HG03103 (cell line): ENCODE measurements at regions not wholly inside any gene's neighbourhood (a gene's known extent, or its start where the extent isn't known, plus 50 kb on each side); places are given as distances from the start of the nearest gene placed in this dataset.
"Not testable (repeated sequence)": the region's sequence is repeated elsewhere in the genome, so short reads cannot be mapped to it uniquely, and the experiment has no call there.

Experiments used
- ATAC-seq: cut with Tn5 transposase; IDR thresholded peaks from one replicate; pipeline ENCODE4 v1.9.1; 2021; ENCODE audit warnings: low read depth; ENCODE audit not compliant: unreplicated experiment

- ATAC-seq = no peak
Measured at GRCh38 chr1:164343189-164343588, 215.8 kb upstream of the PBX1 start.

- ATAC-seq = no peak
Measured at GRCh38 chr1:164347980-164348379, 211.0 kb upstream of the PBX1 start.

- no peak for ATAC-seq
Measured at GRCh38 chr1:164356511-164356910, 202.5 kb upstream of the PBX1 start.

GRCh38 chr1:164360265-164360664, 198.7 kb upstream of the PBX1 start:
- no peak for ATAC-seq

- ATAC-seq = no peak
Measured at GRCh38 chr1:164361927-164362326, 197.1 kb upstream of the PBX1 start.

- no peak for ATAC-seq
Measured at GRCh38 chr1:164363980-164364379, 195.0 kb upstream of the PBX1 start.

GRCh38 chr1:164366014-164366413, 193.0 kb upstream of the PBX1 start:
- ATAC-seq = no peak

- no peak for ATAC-seq
Measured at GRCh38 chr1:164369698-164370365, 189.2 kb upstream of the PBX1 start.

GRCh38 chr1:164380893-164381292, 178.1 kb upstream of the PBX1 start:
- ATAC-seq = no peak

- ATAC-seq = no peak
Measured at GRCh38 chr1:164382384-164382783, 176.6 kb upstream of the PBX1 start.

- no peak for ATAC-seq
Measured at GRCh38 chr1:164384262-164384661, 174.7 kb upstream of the PBX1 start.

GRCh38 chr1:164417016-164417704, 141.8 kb upstream of the PBX1 start:
- no peak for ATAC-seq

- no peak for ATAC-seq
Measured at GRCh38 chr1:164423136-164423535, 135.8 kb upstream of the PBX1 start.

GRCh38 chr1:164433141-164433817, 125.7 kb upstream of the PBX1 start:
- no peak for ATAC-seq

- ATAC-seq = no peak
Measured at GRCh38 chr1:164433818-164434170, 125.2 kb upstream of the PBX1 start.

- no peak for ATAC-seq
Measured at GRCh38 chr1:164440232-164440631, 118.8 kb upstream of the PBX1 start.

GRCh38 chr1:164443166-164443565, 115.8 kb upstream of the PBX1 start:
- no peak for ATAC-seq

- no peak for ATAC-seq
Measured at GRCh38 chr1:164443836-164444235, 115.1 kb upstream of the PBX1 start.

GRCh38 chr1:164446020-164446419, 113.0 kb upstream of the PBX1 start:
- no peak for ATAC-seq

GRCh38 chr1:164452549-164452948, 106.4 kb upstream of the PBX1 start:
- no peak for ATAC-seq

- ATAC-seq = no peak
Measured at GRCh38 chr1:164456272-164456671, 102.7 kb upstream of the PBX1 start.

- not testable (repeated sequence) for ATAC-seq
Measured at GRCh38 chr1:164459176-164459575, 99.8 kb upstream of the PBX1 start.
